ENCODE measurements at regions not wholly inside any gene's neighbourhood (a gene's known extent, or its start where the extent isn't known, plus 50 kb on each side); places are given as distances from the start of the nearest gene placed in this dataset.

DNA sequence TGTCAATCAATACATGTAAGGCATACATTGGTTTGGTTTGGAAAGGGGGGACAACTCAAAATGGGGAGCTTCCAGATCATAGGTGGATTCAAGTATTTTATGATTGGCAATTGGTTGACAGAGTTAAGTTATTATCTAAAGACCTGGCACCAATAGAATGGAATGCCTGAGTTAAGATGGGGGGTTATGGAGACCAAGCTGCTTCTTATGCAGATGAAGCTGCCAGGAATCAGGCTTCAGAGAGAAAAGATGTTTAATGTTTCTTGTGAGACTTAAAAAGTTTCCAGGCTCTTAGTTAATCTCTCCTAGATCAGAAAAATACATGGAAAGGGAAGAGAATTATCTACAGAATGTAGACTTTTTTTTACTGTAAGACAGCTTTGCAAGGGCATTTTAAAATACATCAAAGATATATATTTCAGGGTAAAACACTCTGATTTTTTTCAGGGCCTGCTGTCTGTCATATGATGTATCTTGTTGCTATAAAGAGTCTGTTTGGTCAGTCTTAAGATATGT, 1343.2 kb upstream of the LRRTM1 start:
- TF ChIP-seq, protein P1, sequence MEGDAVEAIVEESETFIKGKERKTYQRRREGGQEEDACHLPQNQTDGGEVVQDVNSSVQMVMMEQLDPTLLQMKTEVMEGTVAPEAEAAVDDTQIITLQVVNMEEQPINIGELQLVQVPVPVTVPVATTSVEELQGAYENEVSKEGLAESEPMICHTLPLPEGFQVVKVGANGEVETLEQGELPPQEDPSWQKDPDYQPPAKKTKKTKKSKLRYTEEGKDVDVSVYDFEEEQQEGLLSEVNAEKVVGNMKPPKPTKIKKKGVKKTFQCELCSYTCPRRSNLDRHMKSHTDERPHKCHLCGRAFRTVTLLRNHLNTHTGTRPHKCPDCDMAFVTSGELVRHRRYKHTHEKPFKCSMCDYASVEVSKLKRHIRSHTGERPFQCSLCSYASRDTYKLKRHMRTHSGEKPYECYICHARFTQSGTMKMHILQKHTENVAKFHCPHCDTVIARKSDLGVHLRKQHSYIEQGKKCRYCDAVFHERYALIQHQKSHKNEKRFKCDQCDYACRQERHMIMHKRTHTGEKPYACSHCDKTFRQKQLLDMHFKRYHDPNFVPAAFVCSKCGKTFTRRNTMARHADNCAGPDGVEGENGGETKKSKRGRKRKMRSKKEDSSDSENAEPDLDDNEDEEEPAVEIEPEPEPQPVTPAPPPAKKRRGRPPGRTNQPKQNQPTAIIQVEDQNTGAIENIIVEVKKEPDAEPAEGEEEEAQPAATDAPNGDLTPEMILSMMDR (conservative IDR thresholded peaks at IDR 0.05; ENCODE audit: low read length), result no peak
- TF ChIP-seq EZH2phosphoT487 (IDR thresholded peaks at IDR 0.05; ENCODE audit: borderline replicate concordance), result no peak

All from Loucy (cell line).